Ovary (tissue), 7 donors: ENCODE measurements at regions not wholly inside any gene's neighbourhood (a gene's known extent, or its start where the extent isn't known, plus 50 kb on each side); places are given as distances from the start of the nearest gene placed in this dataset.

Experiments used
- DNase-seq, 5 donors: peaks; one replicate each; pipeline ENCODE4 v3.0.0-alpha.2; 2019 to 2020
- H3K27ac ChIP-seq, 2 donors: fragments of 200-600 bp; one replicate each; pipeline versions ENCODE4 v1.5.1 to v1.8.0; 2019 to 2022
- H3K27me3 ChIP-seq: fragments of 200-600 bp; one replicate; pipeline ENCODE4 v1.8.0; 2022
- H3K36me3 ChIP-seq: fragments of 200-600 bp; sonication (generic); one replicate; pipeline ENCODE4 v1.5.1; 2019
- H3K4me1 ChIP-seq: one replicate; pipeline ENCODE4 v1.8.1; 2013; ENCODE audit warnings: mild to moderate bottlenecking, moderate library complexity; ENCODE audit not compliant: insufficient read depth
- H3K4me3 ChIP-seq: fragments of 200-600 bp; sonication (generic); one replicate; pipeline ENCODE4 v1.5.1; 2017
- H3K9me3 ChIP-seq, 2 donors: fragments of 200-600 bp in 1 of 2; sonication (generic) in 1 of 2; one replicate each; pipeline versions ENCODE4 v1.5.1 to v1.8.1; 2013 to 2019; ENCODE audit warnings: mild to moderate bottlenecking in 1 of 2, moderate library complexity in 1 of 2
- CTCF ChIP-seq, 3 donors: fragments of 450-650 bp in 2 of 3; fragments of 200-600 bp in 1 of 3; IDR thresholded peaks; one replicate each; pipeline versions ENCODE4 v1.5.1 to v1.8.0; 2016 to 2022; ENCODE audit warnings: antibody characterized with exemption in 3 of 3, mild to moderate bottlenecking in 1 of 3
- EP300 ChIP-seq: sonication (generic); formaldehyde crosslinking; IDR thresholded peaks from one replicate; pipeline ENCODE4 v1.6.1; 2017; ENCODE audit warnings: antibody characterized with exemption
- POLR2A ChIP-seq: fragments of 450-650 bp; IDR thresholded peaks from one replicate; pipeline ENCODE4 v1.6.1; 2017; ENCODE audit warnings: antibody characterized with exemption, mild to moderate bottlenecking, moderate library complexity
- WGBS, 3 donors: extraction: QIAGEN DNeasy Blood & Tissue Kit in 1 of 3; methylation state at CpG; one replicate each; pipeline versions ENCODE4 v1.1.5 to v1.1.7; 2013 to 2017; 5-methylcytosine and 5-hydroxymethylcytosine counted together
- intact Hi-C, 4 donors: fragments of 100-400 bp; cut with DNase I; formaldehyde crosslinking; loops; one replicate each; pipeline versions ENCODE4 v1.11.0 to v1.15.1; 2022 to 2023
- donor health status: DM: no; HTN: no; CAD: no; lungs with moderate emphysema.
- donor health status: DM: no; HTN: no; CAD: no.
- donor health status: Bipolar disorder and iron deficiency.
- donor health status: DM: no; HTN: no; CAD: no.
- donor health status: DM: yes; HTN: yes; CAD: no.

GRCh38 chr5:138631096-138631928, 56.1 kb upstream of the HSPA9 start:
- DNase-seq: peak in 3 of 5 donors; percentile 51 to 63 (median 58)
- Histone ChIP-seq H3K36me3 (no peaks in the 10 kb centered on the region), H3K9me3 (no peaks in the 10 kb centered on the region), H3K4me3 (no peak overlapping the region), H3K27ac (peak overlapping the region in 1 of 2 donors; percentile 57), H3K27me3 (no peaks in the 10 kb centered on the region), H3K4me1 (peaks cover 5% of the 10 kb centered on the region)
- 68 to 75% (median 71%) methylated on average over 5 of the region's 5 CpGs for WGBS, 3 donors
- intact Hi-C loops: no loop called here
- TF ChIP-seq POLR2A (no peak), CTCF (IDR thresholded peaks at IDR 0.05) (no peak), EP300 (no peak)

DNA sequence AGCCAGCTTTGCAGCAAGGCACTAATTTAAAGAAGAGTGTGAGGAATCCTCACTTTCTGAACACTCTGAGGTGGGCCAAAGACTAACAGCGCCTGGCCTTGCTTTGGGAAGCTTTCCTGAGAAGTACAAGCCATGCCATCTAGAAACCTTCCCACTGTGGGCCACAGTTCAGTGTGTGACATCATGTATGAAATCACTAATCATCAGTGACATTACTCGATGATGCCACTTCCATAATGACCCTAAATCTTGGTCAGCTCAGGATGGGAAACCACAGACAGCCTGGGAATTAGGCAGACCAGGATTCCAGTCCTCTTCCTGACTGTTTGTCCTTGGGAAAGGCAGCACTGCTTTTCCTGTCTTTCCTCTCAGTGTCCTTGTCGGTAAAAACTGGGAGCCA, 54.2 kb upstream of the HSPA9 start:
- Histone ChIP-seq H3K27ac (no peak overlapping the region), H3K4me1 (no peaks in the 10 kb centered on the region), H3K9me3 (no peaks in the 10 kb centered on the region), H3K36me3 (no peaks in the 10 kb centered on the region), H3K27me3 (no peaks in the 10 kb centered on the region), H3K4me3 (no peak overlapping the region)
- DNase-seq: no peak
- TF ChIP-seq EP300 (no peak), POLR2A (no peak), CTCF (IDR thresholded peaks at IDR 0.05) (no peak)
- intact Hi-C loops: no loop called here
- 60 to 83% (median 72%) methylated on average over 3 of the region's 3 CpGs for WGBS, 3 donors

GRCh38 chr5:138626333-138626944, 51.2 kb upstream of the HSPA9 start:
- Histone ChIP-seq H3K9me3 (no peaks in the 10 kb centered on the region), H3K36me3 (no peaks in the 10 kb centered on the region), H3K4me3 (no peak overlapping the region), H3K27me3 (no peaks in the 10 kb centered on the region), H3K4me1 (peaks cover 3% of the 10 kb centered on the region), H3K27ac (no peak overlapping the region)
- DNase-seq: no peak
- WGBS, 3 donors: 86 to 94% (median 89%) methylated on average over 5 of the region's 5 CpGs
- TF ChIP-seq EP300 (no peak), POLR2A (no peak), CTCF (IDR thresholded peaks at IDR 0.05) (no peak)
- intact Hi-C loops: no loop called here

- Histone ChIP-seq H3K36me3 (no peaks in the 10 kb centered on the region), H3K4me3 (no peak overlapping the region), H3K4me1 (peaks cover 3% of the 10 kb centered on the region), H3K27ac (no peak overlapping the region), H3K27me3 (no peaks in the 10 kb centered on the region), H3K9me3 (no peaks in the 10 kb centered on the region)
- 92 to 97% (median 96%) methylated on average over 6 of the region's 6 CpGs for WGBS, 3 donors
- intact Hi-C loops: no loop called here
- TF ChIP-seq CTCF (IDR thresholded peaks at IDR 0.05): no peak
- TF ChIP-seq EP300: no peak
- no peak for TF ChIP-seq POLR2A
- no peak for DNase-seq
Observed at GRCh38 chr5:138625134-138625533, 49.9 kb upstream of the HSPA9 start.
